Esophagus muscularis mucosa (tissue), 4 donors: ENCODE measurements at regions not wholly inside any gene's neighbourhood (a gene's known extent, or its start where the extent isn't known, plus 50 kb on each side); places are given as distances from the start of the nearest gene placed in this dataset.
A peak's percentile ranks its signal among the peaks of the same experiment; 100 is the strongest.

ENCODE experiments used
- DNase-seq: peaks from one replicate; pipeline ENCODE4 v3.0.0-alpha.2; 2017; ENCODE audit errors: extremely low spot score
- H3K27ac ChIP-seq, 4 donors: fragments of 200-600 bp; sonication (generic); replicated peaks in 1 of 4; 1 replicate in 3 of 4; 2 replicates in 1 of 4; pipeline ENCODE4 v1.5.1; 2016 to 2019; ENCODE audit warnings: mild to moderate bottlenecking in 1 of 4
- H3K27me3 ChIP-seq, 4 donors: fragments of 200-600 bp; sonication (generic); one replicate each; pipeline versions ENCODE4 v1.5.1 to v1.6.0; 2016 to 2019
- H3K36me3 ChIP-seq, 4 donors: fragments of 200-600 bp; sonication (generic); one replicate each; pipeline ENCODE4 v1.5.1; 2016 to 2019
- H3K4me1 ChIP-seq, 4 donors: fragments of 200-600 bp; sonication (generic); one replicate each; pipeline ENCODE4 v1.5.1; 2016 to 2019
- H3K4me3 ChIP-seq, 4 donors: fragments of 200-600 bp; sonication (generic); 1 replicate in 2 of 4; 2 replicates in 2 of 4; pipeline ENCODE4 v1.5.1; 2016 to 2019; ENCODE audit warnings: mild to moderate bottlenecking in 4 of 4, moderate library complexity in 1 of 4
- H3K9me3 ChIP-seq, 4 donors: fragments of 200-600 bp; sonication (generic); 1 replicate in 3 of 4; 2 replicates in 1 of 4; pipeline ENCODE4 v1.5.1; 2016 to 2019
- CTCF ChIP-seq, 3 experiments: fragments of 200-600 bp in 2 of 3; fragments of 450-650 bp in 1 of 3; sonication (generic) in 2 of 3; IDR thresholded peaks; one replicate each; pipeline ENCODE4 v1.5.1; 2017 to 2019; ENCODE audit warnings: antibody characterized with exemption in 3 of 3, mild to moderate bottlenecking in 2 of 3, moderate library complexity in 1 of 3
- EP300 ChIP-seq: sonication (generic); formaldehyde crosslinking; IDR thresholded peaks from one replicate; pipeline ENCODE4 v1.6.1; 2017; ENCODE audit warnings: antibody characterized with exemption
- POLR2A ChIP-seq: fragments of 450-650 bp; IDR thresholded peaks from one replicate; pipeline ENCODE4 v1.6.1; 2017; ENCODE audit warnings: antibody characterized with exemption, moderate library complexity, mild to moderate bottlenecking, low read depth
- POLR2AphosphoS5 ChIP-seq, 2 donors: sonication (generic); formaldehyde crosslinking; IDR thresholded peaks; one replicate each; pipeline ENCODE4 v1.6.1; 2017; ENCODE audit warnings: antibody characterized with exemption in 2 of 2
- WGBS: methylation state at CpG from one replicate; pipeline ENCODE4 v1.1.5; 2018; 5-methylcytosine and 5-hydroxymethylcytosine counted together
- intact Hi-C: fragments of 100-400 bp; cut with DNase I; formaldehyde crosslinking; loops from one replicate; pipeline ENCODE4 v1.15.1; 2023

- no peaks in the 10 kb centered on the region for H3K36me3 ChIP-seq
- H3K4me1 ChIP-seq = peaks cover 13 to 44% (median 27%) of the 10 kb centered on the region in 4 donors
- no peaks in the 10 kb centered on the region for H3K27me3 ChIP-seq
- DNase-seq = peak; percentile 100
- peak; percentile 99 for TF ChIP-seq POLR2AphosphoS5 (IDR thresholded peaks at IDR 0.05)
- peak; percentile 97 for TF ChIP-seq POLR2A
- no peak for TF ChIP-seq CTCF (IDR thresholded peaks at IDR 0.05)
- no peaks in the 10 kb centered on the region for H3K9me3 ChIP-seq
- 2% methylated on average over 10 of the region's 84 CpGs for WGBS
- H3K4me3 ChIP-seq = peak overlapping the region; percentile 77 to 84 (median 80)
- intact Hi-C loops = no loop called here
- peak overlapping the region; percentile 93 to 98 (median 96) for H3K27ac ChIP-seq
Observed at GRCh38 chr22:46035742-46036557, 59.0 kb upstream of the WNT7B start.

GRCh38 chr22:46036558-46037408, 59.8 kb upstream of the WNT7B start:
- TF ChIP-seq POLR2A (no peak), CTCF (IDR thresholded peaks at IDR 0.05) (no peak), EP300 (no peak), POLR2AphosphoS5 (IDR thresholded peaks at IDR 0.05) (no peak)
- H3K9me3 ChIP-seq = no peaks in the 10 kb centered on the region
- peaks cover 18 to 52% (median 35%) of the 10 kb centered on the region in 4 donors for H3K4me1 ChIP-seq
- DNase-seq = no peak
- peak overlapping the region; percentile 93 to 98 (median 96) for H3K27ac ChIP-seq
- H3K36me3 ChIP-seq = no peaks in the 10 kb centered on the region
- peak overlapping the region; percentile 77 to 84 (median 80) for H3K4me3 ChIP-seq
- intact Hi-C loops = no loop called here
- H3K27me3 ChIP-seq = no peaks in the 10 kb centered on the region
- WGBS = 37% methylated on average over 15 of the region's 18 CpGs

GRCh38 chr22:46038174-46038487, 61.2 kb upstream of the WNT7B start:
- Histone ChIP-seq H3K27ac (no peak overlapping the region), H3K4me1 (peaks cover 26 to 64% (median 47%) of the 10 kb centered on the region in 4 donors), H3K9me3 (no peaks in the 10 kb centered on the region), H3K27me3 (no peaks in the 10 kb centered on the region), H3K36me3 (no peaks in the 10 kb centered on the region), H3K4me3 (no peak overlapping the region)
- TF ChIP-seq CTCF (IDR thresholded peaks at IDR 0.05) (no peak), POLR2AphosphoS5 (IDR thresholded peaks at IDR 0.05) (no peak), POLR2A (no peak), EP300 (no peak)
- 79% methylated on average over 2 of the region's 2 CpGs for WGBS
- DNase-seq = no peak
- intact Hi-C loops = no loop called here

- Histone ChIP-seq H3K4me3 (no peak overlapping the region), H3K36me3 (no peaks in the 10 kb centered on the region), H3K27me3 (no peaks in the 10 kb centered on the region), H3K27ac (peak overlapping the region in 1 of 4 donors; percentile 16), H3K4me1 (peaks cover 32 to 71% (median 53%) of the 10 kb centered on the region in 4 donors), H3K9me3 (no peaks in the 10 kb centered on the region)
- WGBS = 68% methylated on average over 18 of the region's 18 CpGs
- DNase-seq = no peak
- intact Hi-C loops = no loop called here
- TF ChIP-seq POLR2AphosphoS5 (IDR thresholded peaks at IDR 0.05) (no peak), EP300 (no peak), POLR2A (no peak), CTCF (IDR thresholded peaks at IDR 0.05) (no peak)
Observed at GRCh38 chr22:46038516-46039430, 61.8 kb upstream of the WNT7B start.
